ENCODE measurements at regions not wholly inside any gene's neighbourhood (a gene's known extent, or its start where the extent isn't known, plus 50 kb on each side); places are given as distances from the start of the nearest gene placed in this dataset.

GRCh38 chr13:84542348-84542747 is 660.1 kb upstream of the SLITRK1 start:
- TF ChIP-seq EZH2phosphoT487 (IDR thresholded peaks at IDR 0.05) (no peak), CTCF (IDR thresholded peaks at IDR 0.05) (no peak), EZH2 (IDR thresholded peaks at IDR 0.05) (no peak)
